Stimulated activated CD4-positive, alpha-beta T cell treated with anti-CD3 and anti-CD28 coated beads, TNF-alpha, amount 100 ng/mL, for 24 hours (primary cell): ENCODE measurements at regions not wholly inside any gene's neighbourhood (a gene's known extent, or its start where the extent isn't known, plus 50 kb on each side); places are given as distances from the start of the nearest gene placed in this dataset.

Experiments
- DNase-seq, 3 experiments: peaks; one replicate each; pipeline ENCODE4 v3.0.0-alpha.2; 2020; ENCODE audit warnings: low read depth in 3 of 3

GRCh38 chr5:159752622-159753275, 163.5 kb upstream of the ADRA1B start:
- no peak for DNase-seq

- DNase-seq = no peak
Measured at GRCh38 chr5:159758189-159758588, 158.1 kb upstream of the ADRA1B start.

GRCh38 chr5:159759791-159760290, 156.4 kb upstream of the ADRA1B start:
- no peak for DNase-seq

- DNase-seq = no peak
Measured at GRCh38 chr5:159762921-159763320, 153.4 kb upstream of the ADRA1B start.

GRCh38 chr5:159763562-159763961, 152.7 kb upstream of the ADRA1B start:
- no peak for DNase-seq

- DNase-seq = no peak
Measured at GRCh38 chr5:159764283-159765134, 151.8 kb upstream of the ADRA1B start.

- DNase-seq = no peak
Measured at GRCh38 chr5:159765135-159765433, 151.2 kb upstream of the ADRA1B start.

GRCh38 chr5:159765760-159766517, 150.3 kb upstream of the ADRA1B start:
- DNase-seq = no peak

GRCh38 chr5:159768243-159768642, 148.0 kb upstream of the ADRA1B start:
- DNase-seq = no peak

- DNase-seq = no peak
Measured at GRCh38 chr5:159772698-159773061, 143.6 kb upstream of the ADRA1B start.

- DNase-seq = peak; percentile 70 to 85 (median 70)
Measured at GRCh38 chr5:159773062-159773924, 143.0 kb upstream of the ADRA1B start.

GRCh38 chr5:159774476-159775031, 141.7 kb upstream of the ADRA1B start:
- no peak for DNase-seq

- DNase-seq = no peak
Measured at GRCh38 chr5:159775890-159776289, 140.4 kb upstream of the ADRA1B start.

GRCh38 chr5:159777049-159777660, 139.1 kb upstream of the ADRA1B start:
- DNase-seq = no peak

- DNase-seq = no peak
Measured at GRCh38 chr5:159779481-159779880, 136.8 kb upstream of the ADRA1B start.

- DNase-seq = no peak
Measured at GRCh38 chr5:159780246-159780645, 136.0 kb upstream of the ADRA1B start.

- no peak for DNase-seq
Measured at GRCh38 chr5:159781626-159782157, 134.6 kb upstream of the ADRA1B start.

- DNase-seq = no peak
Measured at GRCh38 chr5:159782197-159782994, 133.9 kb upstream of the ADRA1B start.

- no peak for DNase-seq
Measured at GRCh38 chr5:159782995-159783300, 133.3 kb upstream of the ADRA1B start.

GRCh38 chr5:159783726-159784247, 132.5 kb upstream of the ADRA1B start:
- no peak for DNase-seq
